H9 (cell line): ENCODE measurements at regions not wholly inside any gene's neighbourhood (a gene's known extent, or its start where the extent isn't known, plus 50 kb on each side); places are given as distances from the start of the nearest gene placed in this dataset.

ENCODE experiments used
- DNase-seq: peaks from one replicate; pipeline ENCODE4 v3.0.0-alpha.2; 2017
- H2AFZ ChIP-seq: one replicate; pipeline ENCODE4 v1.6.1; 2013; ENCODE audit warnings: mild to moderate bottlenecking, low read length, control low read depth, moderate library complexity
- H2AK5ac ChIP-seq: 2 replicates; pipeline ENCODE4 v1.6.1; 2013; ENCODE audit warnings: low read length, control low read depth, mixed read lengths; ENCODE audit not compliant: insufficient read length
- H2BK120ac ChIP-seq: one replicate; pipeline ENCODE4 v1.6.1; 2013; ENCODE audit warnings: low read depth, mild to moderate bottlenecking, low read length, control low read depth, inconsistent platforms; ENCODE audit not compliant: poor library complexity, severe bottlenecking
- H2BK12ac ChIP-seq: 2 replicates; pipeline ENCODE4 v1.6.1; 2013; ENCODE audit warnings: low read length, control low read depth, mixed read lengths, low read depth; ENCODE audit not compliant: insufficient read length
- H2BK15ac ChIP-seq: 2 replicates; pipeline ENCODE4 v1.6.1; 2013; ENCODE audit warnings: low read depth, low read length, control low read depth
- H2BK20ac ChIP-seq: one replicate; pipeline ENCODE4 v1.6.1; 2013; ENCODE audit warnings: low read depth, mild to moderate bottlenecking, low read length, control low read depth, inconsistent platforms; ENCODE audit not compliant: poor library complexity, severe bottlenecking
- H2BK5ac ChIP-seq: 2 replicates; pipeline ENCODE4 v1.6.1; 2013; ENCODE audit warnings: low read length, control low read depth, mixed read lengths; ENCODE audit not compliant: insufficient read length
- H3K14ac ChIP-seq: 2 replicates; pipeline ENCODE4 v1.6.1; 2013; ENCODE audit warnings: low read length, control low read depth; ENCODE audit not compliant: insufficient read depth
- H3K18ac ChIP-seq: 2 replicates; pipeline ENCODE4 v1.6.1; 2013; ENCODE audit warnings: low read depth, mild to moderate bottlenecking, mixed read lengths, low read length, control low read depth; ENCODE audit not compliant: insufficient read length
- H3K23ac ChIP-seq: 2 replicates; pipeline ENCODE4 v1.6.1; 2013; ENCODE audit warnings: low read length, control low read depth, mixed read lengths, low read depth; ENCODE audit not compliant: insufficient read length
- H3K23me2 ChIP-seq: 2 replicates; pipeline ENCODE4 v1.6.1; 2013; ENCODE audit warnings: low read depth, mild to moderate bottlenecking, mixed read lengths, low read length, control low read depth; ENCODE audit not compliant: insufficient read length, poor library complexity, severe bottlenecking
- H3K27ac ChIP-seq: 2 replicates; pipeline ENCODE4 v1.5.1; 2013; ENCODE audit warnings: low read length, control low read depth, mixed read lengths, low read depth; ENCODE audit not compliant: insufficient read length
- H3K27me3 ChIP-seq: 2 replicates; pipeline ENCODE4 v1.6.1; 2013; ENCODE audit warnings: low read length, control low read depth, inconsistent platforms; ENCODE audit not compliant: insufficient read depth
- H3K4ac ChIP-seq: 2 replicates; pipeline ENCODE4 v1.6.1; 2013; ENCODE audit warnings: low read depth, mild to moderate bottlenecking, control low read depth, inconsistent platforms, low read length, moderate library complexity
- H3K4me1 ChIP-seq: 2 replicates; pipeline ENCODE4 v1.6.1; 2013; ENCODE audit warnings: low read length, control low read depth, inconsistent platforms; ENCODE audit not compliant: insufficient read depth
- H3K4me2 ChIP-seq: 2 replicates; pipeline ENCODE4 v1.6.1; 2013; ENCODE audit warnings: low read length, control low read depth, mixed read lengths; ENCODE audit not compliant: insufficient read length, insufficient read depth
- H3K56ac ChIP-seq: 2 replicates; pipeline ENCODE4 v1.6.1; 2013; ENCODE audit warnings: low read depth, mild to moderate bottlenecking, mixed read lengths, low read length, control low read depth; ENCODE audit not compliant: insufficient read length
- H3K79me1 ChIP-seq: 2 replicates; pipeline ENCODE4 v1.6.1; 2013; ENCODE audit warnings: low read depth, mild to moderate bottlenecking, moderate library complexity, low read length, control low read depth, inconsistent platforms; ENCODE audit not compliant: insufficient read depth, poor library complexity, severe bottlenecking
- H3K79me2 ChIP-seq: 2 replicates; pipeline ENCODE4 v1.6.1; 2013; ENCODE audit warnings: low read length, control low read depth, inconsistent platforms; ENCODE audit not compliant: insufficient read depth
- H3K9ac ChIP-seq: 2 replicates; pipeline ENCODE4 v1.6.1; 2013; ENCODE audit warnings: low read length, control low read depth, mixed read lengths; ENCODE audit not compliant: insufficient read length; ENCODE audit errors: extremely low read depth
- H3K9me3 ChIP-seq: one replicate; pipeline ENCODE4 v1.6.1; 2013; ENCODE audit warnings: low read depth, low read length, inconsistent platforms; ENCODE audit not compliant: control insufficient read depth
- H3T11ph ChIP-seq: one replicate; pipeline ENCODE4 v1.6.1; 2013; ENCODE audit warnings: mild to moderate bottlenecking, low read length, control low read depth, inconsistent platforms
- H4K20me1 ChIP-seq: one replicate; pipeline ENCODE4 v1.6.1; 2013; ENCODE audit not compliant: control insufficient read depth, insufficient read length, insufficient read depth
- H4K5ac ChIP-seq: 2 replicates; pipeline ENCODE4 v1.6.1; 2013; ENCODE audit warnings: low read depth, mild to moderate bottlenecking, mixed read lengths, low read length, control low read depth; ENCODE audit not compliant: insufficient read length
- H4K8ac ChIP-seq: replicated peaks from 2 replicates; pipeline ENCODE4 v1.6.1; 2013; ENCODE audit warnings: low read length, control low read depth, mixed read lengths, low read depth; ENCODE audit not compliant: insufficient read length
- H4K91ac ChIP-seq: 2 replicates; pipeline ENCODE4 v1.6.1; 2013; ENCODE audit warnings: low read depth, mild to moderate bottlenecking, moderate library complexity, mixed read lengths, low read length, control low read depth; ENCODE audit not compliant: insufficient read length
- H3K27ac Mint-ChIP-seq, 3 experiments: 2 replicates in 2 of 3; 3 replicates in 1 of 3; pipeline ENCODE4 v1.8.0; 2020 to 2021; ENCODE audit warnings: mixed read lengths in 3 of 3, mild to moderate bottlenecking in 1 of 3, moderate library complexity in 1 of 3
- H3K27me3 Mint-ChIP-seq: 2 replicates; pipeline ENCODE4 v1.8.0; 2021; ENCODE audit warnings: low read depth, mild to moderate bottlenecking, moderate library complexity, mixed read lengths
- H3K36me3 Mint-ChIP-seq, 3 experiments: 2 replicates in 2 of 3; 3 replicates in 1 of 3; pipeline ENCODE4 v1.8.0; 2020 to 2021; ENCODE audit warnings: low read depth in 3 of 3, mixed read lengths in 3 of 3; ENCODE audit not compliant: insufficient read depth in 1 of 3
- H3K4me1 Mint-ChIP-seq, 2 experiments: 2 replicates each; pipeline ENCODE4 v1.8.0; 2020; ENCODE audit warnings: mixed read lengths in 2 of 2
- H3K4me3 Mint-ChIP-seq, 2 experiments: 2 replicates in 1 of 2; 3 replicates in 1 of 2; pipeline ENCODE4 v1.8.0; 2020 to 2021; ENCODE audit warnings: mild to moderate bottlenecking in 2 of 2, mixed read lengths in 2 of 2, moderate library complexity in 1 of 2
- H3K9me3 Mint-ChIP-seq, 2 experiments: 2 replicates in 1 of 2; 3 replicates in 1 of 2; pipeline ENCODE4 v1.8.0; 2020; ENCODE audit warnings: mild to moderate bottlenecking in 2 of 2, mixed read lengths in 2 of 2, moderate library complexity in 1 of 2
- CTCF ChIP-seq: fragments of 200-600 bp; sonication (generic); conservative IDR thresholded peaks from 3 replicates; pipeline ENCODE4 v1.8.0; 2021; ENCODE audit warnings: antibody characterized with exemption, mild to moderate bottlenecking
- WGBS: extraction: QIAGEN DNeasy Blood & Tissue Kit; methylation state at CpG from one replicate; pipeline ENCODE4 v1.1.7; 2013; ENCODE audit warnings: missing lambda C conversion rate, low lambda C conversion rate, mixed read lengths; ENCODE audit not compliant: insufficient read length; ENCODE audit errors: extremely low coverage; 5-methylcytosine and 5-hydroxymethylcytosine counted together

GRCh38 chr14:82510007-82510406 is 976.4 kb upstream of the SEL1L start:
- Mint-ChIP-seq H3K27ac (peak overlapping the region in 1 of 3 experiments; percentile 28; a peak in 1 of 7 replicates), H3K9me3 (peaks cover 6 to 16% of the 10 kb centered on the region in 2 experiments; a peak in 4 of 5 replicates), H3K36me3 (peaks cover 5 to 16% (median 9%) of the 10 kb centered on the region in 3 experiments; a peak in 6 of 7 replicates), H3K4me3 (no peak overlapping the region), H3K27me3 (no peaks in the 10 kb centered on the region), H3K4me1 (peaks cover 4 to 15% of the 10 kb centered on the region in 2 experiments)
- Histone ChIP-seq H3K9me3 (no peaks in the 10 kb centered on the region), H3K79me2 (no peaks in the 10 kb centered on the region), H3K4ac (no peak overlapping the region), H2AK5ac (no peak overlapping the region), H2BK120ac (no peak overlapping the region), H3K56ac (no peak overlapping the region), H3K14ac (no peak overlapping the region), H4K5ac (no peak overlapping the region), H4K8ac (no peak overlapping the region), H3K9ac (no peak overlapping the region), H2BK20ac (no peak overlapping the region), H3T11ph (no peak overlapping the region), H2BK12ac (no peak overlapping the region), H2AFZ (no peak overlapping the region), H3K27ac (no peak overlapping the region), H3K23ac (no peak overlapping the region), H3K4me1 (peaks cover 2% of the 10 kb centered on the region; the same call in 1 of the 2 replicates), H2BK5ac (no peak overlapping the region), H3K23me2 (no peaks in the 10 kb centered on the region), H3K4me2 (no peak overlapping the region), H4K20me1 (no peaks in the 10 kb centered on the region), H3K27me3 (no peaks in the 10 kb centered on the region), H2BK15ac (no peak overlapping the region), H3K79me1 (no peaks in the 10 kb centered on the region), H4K91ac (no peak overlapping the region), H3K18ac (no peak overlapping the region)
- no CpG with 5 or more reads among the region's 5 CpGs for WGBS
- no peak for DNase-seq
- TF ChIP-seq CTCF: no peak
